ENCODE measurements at regions not wholly inside any gene's neighbourhood (a gene's known extent, or its start where the extent isn't known, plus 50 kb on each side); places are given as distances from the start of the nearest gene placed in this dataset.

- TF ChIP-seq KDM1A (IDR thresholded peaks at IDR 0.05; ENCODE audit: borderline replicate concordance, low read length) = no peak
- no peak for TF ChIP-seq POU5F1 (IDR thresholded peaks at IDR 0.05; ENCODE audit: low read depth, low read length)
- TF ChIP-seq, protein P1, sequence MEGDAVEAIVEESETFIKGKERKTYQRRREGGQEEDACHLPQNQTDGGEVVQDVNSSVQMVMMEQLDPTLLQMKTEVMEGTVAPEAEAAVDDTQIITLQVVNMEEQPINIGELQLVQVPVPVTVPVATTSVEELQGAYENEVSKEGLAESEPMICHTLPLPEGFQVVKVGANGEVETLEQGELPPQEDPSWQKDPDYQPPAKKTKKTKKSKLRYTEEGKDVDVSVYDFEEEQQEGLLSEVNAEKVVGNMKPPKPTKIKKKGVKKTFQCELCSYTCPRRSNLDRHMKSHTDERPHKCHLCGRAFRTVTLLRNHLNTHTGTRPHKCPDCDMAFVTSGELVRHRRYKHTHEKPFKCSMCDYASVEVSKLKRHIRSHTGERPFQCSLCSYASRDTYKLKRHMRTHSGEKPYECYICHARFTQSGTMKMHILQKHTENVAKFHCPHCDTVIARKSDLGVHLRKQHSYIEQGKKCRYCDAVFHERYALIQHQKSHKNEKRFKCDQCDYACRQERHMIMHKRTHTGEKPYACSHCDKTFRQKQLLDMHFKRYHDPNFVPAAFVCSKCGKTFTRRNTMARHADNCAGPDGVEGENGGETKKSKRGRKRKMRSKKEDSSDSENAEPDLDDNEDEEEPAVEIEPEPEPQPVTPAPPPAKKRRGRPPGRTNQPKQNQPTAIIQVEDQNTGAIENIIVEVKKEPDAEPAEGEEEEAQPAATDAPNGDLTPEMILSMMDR (IDR thresholded peaks at IDR 0.05; ENCODE audit: control extremely low read depth in 1 of 3, insufficient read depth in 1 of 3, low read depth in 1 of 3, low read length in 3 of 3) = no peak
- no peak for TF ChIP-seq SIN3A (conservative IDR thresholded peaks at IDR 0.05 in 1 of 2, IDR thresholded peaks at IDR 0.05 in 1 of 2; ENCODE audit: low read depth in 1 of 2, low read length in 2 of 2)
- no peak for TF ChIP-seq POLR2A (IDR thresholded peaks at IDR 0.05; ENCODE audit: control extremely low read depth in 1 of 2, low read depth in 2 of 2, low read length in 2 of 2)
- TF ChIP-seq BCL11A (IDR thresholded peaks at IDR 0.05; ENCODE audit: low read depth in 2 of 2, low read length in 2 of 2) = no peak
These were observed 118.8 kb upstream of the MYO3A start for GRCh38 chr10:25815236-25815635.
